Stimulated activated CD4-positive, alpha-beta T cell treated with anti-CD3 and anti-CD28 coated beads, Interleukin-15, amount 100 ng/mL, for 48 hours (primary cell): ENCODE measurements at regions not wholly inside any gene's neighbourhood (a gene's known extent, or its start where the extent isn't known, plus 50 kb on each side); places are given as distances from the start of the nearest gene placed in this dataset.
"Not testable (repeated sequence)": the region's sequence is repeated elsewhere in the genome, so short reads cannot be mapped to it uniquely, and the experiment has no call there.

Experiments
- DNase-seq, 2 donors: peaks; one replicate each; pipeline ENCODE4 v3.0.0-alpha.2; 2020; ENCODE audit warnings: low read depth in 2 of 2

DNA sequence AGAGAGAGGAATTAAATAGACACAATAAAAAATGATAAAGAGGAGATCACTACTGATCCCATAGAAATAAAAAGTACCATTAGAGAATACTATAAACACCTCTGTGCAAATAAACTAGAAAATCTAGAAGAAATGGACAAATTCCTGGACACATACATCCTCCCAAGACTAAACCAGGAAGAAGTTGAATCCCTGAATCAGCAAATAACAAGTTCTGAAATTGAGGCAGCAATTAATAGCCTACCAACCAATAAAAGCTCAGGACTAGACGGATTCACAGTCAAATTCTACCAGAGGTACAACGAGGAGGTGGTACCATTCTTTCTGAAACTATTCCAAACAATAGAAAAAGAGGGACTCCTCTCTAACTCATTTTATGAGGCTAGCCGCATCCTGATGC, 862.7 kb upstream of the NRXN1 start:
- not testable (repeated sequence) for DNase-seq

DNA sequence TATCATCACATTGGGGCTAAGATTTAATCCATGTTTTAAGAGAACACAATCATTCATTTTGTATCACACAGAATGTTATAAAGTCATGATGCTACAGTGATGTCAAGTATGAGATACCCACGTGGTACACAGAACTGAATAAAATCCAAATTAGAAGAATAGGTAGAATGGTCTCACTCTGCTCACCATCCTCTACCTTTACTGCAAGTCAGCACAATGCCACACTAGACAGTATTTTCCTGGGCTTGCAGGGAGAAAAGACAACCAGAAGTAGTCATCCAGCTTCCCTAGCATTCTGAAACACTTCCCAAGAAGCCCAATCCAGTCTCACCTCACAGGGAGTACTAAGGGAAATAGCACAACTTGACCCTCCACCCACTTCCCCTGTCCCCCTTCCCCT, 856.2 kb upstream of the NRXN1 start:
- no peak for DNase-seq

DNA sequence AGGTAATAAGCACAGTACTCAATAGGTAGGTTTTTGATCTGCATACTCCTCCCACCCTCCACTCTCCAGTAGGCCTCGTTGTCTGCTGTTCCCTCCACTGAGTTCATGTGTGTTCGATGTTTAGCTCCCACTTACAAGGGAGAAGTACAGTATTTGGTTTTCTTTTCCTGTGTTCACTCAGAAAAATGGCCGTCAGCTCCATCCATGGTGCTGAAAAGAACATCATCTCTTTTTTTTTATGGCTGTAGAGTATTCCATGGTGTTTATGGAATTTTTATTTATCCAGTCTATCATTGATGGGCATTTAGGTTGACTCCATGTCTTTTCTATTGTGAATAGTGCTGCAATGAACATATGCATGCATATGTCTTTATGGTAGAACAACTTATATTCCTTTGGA, 849.7 kb upstream of the NRXN1 start:
- DNase-seq: no peak

DNA sequence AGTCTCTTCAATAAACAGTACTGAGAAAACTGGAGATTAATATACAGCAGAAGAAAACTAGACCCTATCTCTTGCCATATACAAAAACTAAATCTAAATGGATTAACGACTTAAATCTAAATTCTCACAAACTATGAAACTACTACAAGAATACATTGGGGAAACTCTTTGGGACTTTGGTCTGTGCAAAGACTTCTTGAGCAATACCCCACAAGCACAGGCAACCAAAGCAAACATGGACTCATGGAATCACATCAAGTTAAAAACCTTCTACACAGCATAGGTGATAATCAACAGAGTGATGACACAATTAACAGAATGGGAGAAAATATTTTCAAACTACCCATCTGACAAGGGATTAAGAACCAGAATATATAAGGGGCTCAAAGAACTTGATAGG, 848.2 kb upstream of the NRXN1 start:
- DNase-seq: no peak

DNA sequence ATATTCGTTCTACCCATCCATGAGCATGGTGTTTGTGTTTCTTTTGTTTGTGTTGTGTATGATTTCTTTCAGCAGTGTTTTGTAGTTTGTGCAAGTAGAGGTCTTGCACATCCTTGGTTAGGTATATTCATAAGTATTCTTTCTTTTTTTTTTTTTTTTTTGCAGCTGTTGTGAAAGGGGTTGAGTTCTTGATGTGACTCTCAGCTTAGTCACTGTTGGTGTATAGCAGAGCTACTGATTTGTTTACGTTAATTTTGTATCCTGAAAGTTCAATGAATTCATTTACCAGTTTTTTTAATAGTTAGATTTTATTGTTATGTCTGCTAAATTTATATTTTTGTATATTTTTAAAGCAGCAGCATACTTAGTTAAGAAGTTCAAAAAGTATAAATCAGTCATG, 834.4 kb upstream of the NRXN1 start:
- DNase-seq: no peak

DNA sequence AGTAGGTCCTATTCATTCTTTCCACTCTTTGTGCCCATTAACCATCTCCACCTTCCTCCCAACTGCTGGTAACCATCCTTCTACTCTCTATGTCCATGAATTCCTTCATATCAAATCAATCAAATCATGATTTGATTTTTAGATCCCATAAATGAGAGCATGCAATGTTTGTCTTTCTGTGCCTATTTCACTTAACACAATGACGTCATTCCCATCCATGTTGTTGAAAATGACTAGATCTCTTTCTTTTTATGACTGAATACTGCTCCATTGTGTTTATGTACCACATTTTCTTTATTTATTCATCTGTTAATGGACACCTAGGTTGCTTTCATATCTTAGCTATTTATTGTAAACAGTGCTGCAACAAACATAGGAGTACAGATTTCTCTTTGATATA, 827.3 kb upstream of the NRXN1 start:
- no peak for DNase-seq

DNA sequence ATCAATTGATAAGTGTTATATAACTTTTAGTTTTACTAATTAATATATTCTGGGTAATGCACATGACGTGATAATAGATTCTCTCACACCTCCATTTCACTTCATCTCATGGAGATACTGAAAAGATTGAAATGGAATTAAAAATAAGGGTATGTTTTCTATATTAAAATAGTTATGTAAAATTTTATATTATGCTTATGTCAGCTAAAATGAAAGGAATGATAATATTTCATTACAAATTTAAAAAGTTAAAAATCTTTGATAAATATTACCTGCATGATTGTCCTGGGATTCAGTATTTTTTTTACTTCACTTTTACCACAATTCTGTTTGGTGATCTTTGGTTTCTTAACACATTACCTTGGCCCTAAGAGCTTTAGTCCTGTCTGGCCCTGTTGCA, 823.8 kb upstream of the NRXN1 start:
- DNase-seq: no peak

DNA sequence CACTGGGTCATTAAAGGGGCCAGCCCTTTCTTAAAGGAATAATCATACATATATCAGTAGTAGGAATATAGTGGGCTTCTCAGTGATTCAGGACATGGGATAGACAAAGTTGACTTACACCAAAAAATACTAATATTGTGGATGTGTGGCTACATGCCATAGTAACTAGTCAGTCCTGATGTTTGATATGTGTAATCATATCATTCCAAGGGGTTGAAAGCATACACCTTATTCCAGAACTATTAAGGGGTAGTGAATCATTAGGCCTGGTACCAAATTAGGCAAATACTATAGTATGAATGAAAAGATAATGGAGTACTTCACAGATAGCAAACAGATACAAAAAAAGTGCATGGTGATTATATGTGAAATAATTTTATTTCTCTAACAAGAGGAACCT, 814.9 kb upstream of the NRXN1 start:
- DNase-seq: no peak

DNA sequence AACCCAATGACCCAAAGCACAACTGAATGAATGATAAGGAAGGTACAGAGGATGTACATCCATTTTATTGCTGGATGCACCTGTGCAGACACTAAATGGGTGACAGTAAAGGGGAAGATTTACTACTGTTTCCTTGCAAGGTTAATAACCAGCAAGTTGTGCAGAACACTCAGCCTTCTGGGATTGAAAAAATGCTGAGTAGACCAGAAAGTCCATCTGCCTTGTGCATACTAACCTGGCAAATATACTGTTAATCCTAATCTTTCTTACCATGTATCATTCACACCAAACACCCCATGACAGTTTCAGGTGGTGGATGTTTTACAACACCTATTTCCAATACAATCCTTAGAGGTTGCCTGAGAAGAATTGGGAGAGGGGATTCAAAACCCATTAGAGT, 814.1 kb upstream of the NRXN1 start:
- no peak for DNase-seq

DNA sequence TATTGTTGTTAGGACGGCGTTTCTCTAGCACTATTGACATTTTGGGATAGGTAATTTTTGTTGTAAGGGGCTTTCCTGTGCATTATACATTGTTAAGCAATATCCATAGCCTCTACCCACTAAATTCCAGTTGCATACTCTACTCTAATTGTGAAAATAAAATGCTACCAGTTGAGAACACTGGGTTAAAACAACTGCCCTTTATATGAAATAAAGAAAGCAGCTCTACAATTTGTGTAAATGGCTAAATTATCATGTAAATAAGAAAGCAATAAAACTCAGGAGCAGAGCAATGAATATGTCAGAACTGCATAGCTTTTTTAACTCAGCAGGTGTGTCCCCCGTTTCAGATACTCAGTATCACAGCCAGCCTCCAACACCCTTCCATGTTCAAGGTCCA, 812.7 kb upstream of the NRXN1 start:
- DNase-seq: no peak

DNA sequence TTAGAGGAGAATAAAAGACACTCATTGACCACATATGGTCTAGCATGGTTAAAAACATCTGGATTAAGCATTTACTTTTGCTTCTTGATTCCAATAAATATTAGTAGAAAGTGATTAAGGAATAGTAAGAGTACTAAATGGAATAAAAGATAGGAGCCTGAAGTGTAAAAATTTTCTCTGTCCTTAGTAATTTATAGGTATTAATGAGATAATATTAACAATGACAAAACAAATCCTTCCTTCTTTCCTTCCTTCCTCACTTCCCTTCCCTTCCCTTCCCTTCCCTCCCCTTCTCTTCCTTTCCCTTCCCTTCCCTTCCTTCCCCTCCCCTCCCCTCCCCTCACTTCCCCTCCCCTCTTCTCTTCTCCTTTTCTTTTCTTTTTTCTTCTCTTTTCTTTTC, 797.5 kb upstream of the NRXN1 start:
- DNase-seq: no peak

DNA sequence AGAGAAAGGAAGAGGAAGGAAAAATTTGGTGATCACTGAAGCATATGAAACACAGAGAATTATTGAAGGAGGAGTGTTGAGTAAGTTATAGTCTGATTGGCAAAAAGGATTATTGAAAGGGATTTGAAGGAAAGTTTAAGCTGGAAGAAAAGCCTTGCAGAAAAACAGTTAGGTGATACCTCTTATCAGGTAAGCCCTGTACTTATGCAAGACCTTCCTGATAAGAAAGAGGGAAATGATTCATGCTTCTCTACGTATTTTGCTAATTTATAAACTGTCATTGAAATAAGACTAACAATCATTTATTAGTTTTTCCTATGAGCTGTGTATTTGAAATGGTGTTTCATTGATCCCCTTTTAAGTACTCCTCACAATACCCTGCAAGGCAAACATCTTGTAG, 793.9 kb upstream of the NRXN1 start:
- no peak for DNase-seq

DNA sequence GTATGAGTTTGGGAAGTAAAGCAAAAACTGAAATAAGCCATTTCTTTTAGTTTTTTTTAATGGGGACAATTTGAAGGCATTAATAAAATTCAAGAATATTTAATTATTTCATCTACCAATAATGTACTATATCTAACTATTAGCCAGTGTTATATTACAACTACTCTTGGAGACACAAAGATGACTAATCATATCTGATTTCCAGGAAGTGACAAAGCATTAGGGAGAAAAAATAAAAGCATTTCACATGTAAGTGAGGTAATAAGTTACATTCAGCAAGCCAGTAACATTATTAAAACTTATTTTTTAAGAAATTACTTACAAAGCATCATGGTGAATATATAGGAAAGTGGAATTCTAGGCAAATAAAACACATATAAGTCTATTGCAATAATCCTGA, 781.3 kb upstream of the NRXN1 start:
- no peak for DNase-seq

DNA sequence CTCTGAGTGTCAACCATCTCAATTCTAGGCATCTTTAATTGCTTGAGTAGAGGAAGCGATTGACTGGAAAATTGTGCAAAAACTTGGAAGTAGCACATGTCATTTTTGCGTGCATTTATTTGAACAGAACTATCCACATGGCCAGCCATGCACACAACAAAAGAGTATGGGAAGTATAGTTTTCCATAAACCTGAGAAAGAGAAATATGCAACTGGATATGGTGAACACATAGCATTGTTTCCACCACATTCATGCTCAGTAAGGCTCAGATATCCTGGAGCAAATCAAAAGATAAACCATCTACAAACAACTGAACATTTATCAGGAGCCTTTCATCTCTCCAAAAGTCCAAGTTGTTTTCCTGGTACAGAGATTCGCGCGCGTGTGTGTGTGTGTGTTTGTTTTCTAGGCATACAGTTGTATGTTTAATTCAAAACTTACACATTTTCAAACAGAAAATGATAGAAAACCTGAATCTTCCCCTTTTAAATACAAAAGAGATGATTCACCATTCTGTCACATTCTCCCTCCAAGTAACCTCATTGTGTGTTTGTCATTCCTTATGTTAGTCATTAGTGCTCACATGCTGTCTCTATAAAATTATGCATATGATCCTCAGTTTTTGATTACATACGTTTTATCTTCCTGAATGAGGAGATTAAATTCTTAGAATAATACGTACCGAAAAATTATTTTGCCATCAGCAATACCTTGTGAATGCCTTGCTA, 780.4 kb upstream of the NRXN1 start:
- DNase-seq: no peak

DNA sequence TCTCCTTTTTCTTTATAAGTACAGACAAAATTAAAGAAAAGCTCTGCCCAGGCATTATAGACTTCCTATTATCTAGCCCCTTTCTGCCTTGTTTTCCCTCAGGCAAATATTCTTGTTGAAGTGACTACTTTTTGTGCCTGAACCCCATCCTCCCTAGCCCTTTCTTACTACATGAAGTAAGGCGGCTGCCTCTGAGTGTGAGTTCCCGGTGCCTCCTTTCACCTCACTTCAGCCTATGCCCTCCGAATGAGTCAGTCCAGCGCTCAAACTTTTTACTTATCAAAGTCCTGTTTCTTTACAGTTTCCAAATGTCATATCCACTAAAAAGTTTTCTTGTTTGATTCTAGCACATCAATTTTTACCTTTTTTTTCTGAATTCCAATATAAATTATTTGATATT, 778.3 kb upstream of the NRXN1 start:
- no peak for DNase-seq

DNA sequence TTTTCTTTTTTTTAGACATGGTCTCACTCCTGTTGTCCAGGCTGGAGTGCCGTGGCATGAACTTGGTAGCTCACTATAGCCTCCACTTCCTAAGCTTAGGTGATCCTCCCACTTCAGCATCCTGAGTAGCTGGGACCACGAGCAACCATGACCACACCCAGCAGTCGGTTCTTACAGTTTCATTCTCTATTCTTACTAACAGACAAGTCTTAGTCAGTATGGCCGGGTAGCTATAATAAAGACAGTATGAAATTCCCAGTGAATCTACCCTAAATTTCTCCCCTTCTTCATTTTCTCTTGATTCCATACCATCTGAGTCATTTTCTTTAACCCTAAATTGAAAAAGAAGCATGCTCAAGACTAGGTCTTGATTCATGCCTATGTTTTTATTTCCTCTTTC, 775.3 kb upstream of the NRXN1 start:
- no peak for DNase-seq

DNA sequence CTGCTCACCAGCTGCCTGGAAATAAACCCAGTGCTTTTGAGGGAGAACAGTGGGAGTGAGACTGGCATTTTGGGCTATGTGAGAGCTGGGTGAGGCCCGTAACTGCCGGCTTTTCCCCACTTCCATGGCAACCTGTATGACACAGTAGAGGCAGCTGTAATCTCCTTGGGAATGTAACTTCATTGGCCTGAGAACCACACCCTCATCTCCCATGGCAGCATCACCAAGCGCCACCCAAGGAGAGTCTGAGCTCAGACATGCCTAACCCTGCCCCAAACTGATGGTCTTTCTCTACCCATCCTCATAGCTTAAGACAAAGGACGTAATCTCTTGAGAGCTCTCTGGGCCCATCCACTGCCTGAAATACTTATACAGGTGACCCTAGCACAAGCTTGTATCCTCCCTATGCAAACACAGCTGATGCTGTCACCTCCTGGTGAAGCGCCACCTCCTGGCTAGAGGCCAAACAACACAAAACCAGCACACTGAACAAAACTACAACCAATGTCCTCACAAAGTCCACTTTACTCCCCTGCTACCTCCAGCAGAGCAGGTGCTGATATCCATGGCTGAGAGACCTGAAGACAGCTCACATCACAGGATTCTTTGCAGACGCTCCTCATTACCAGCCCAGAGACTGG, 763.4 kb upstream of the NRXN1 start:
- no peak for DNase-seq

DNA sequence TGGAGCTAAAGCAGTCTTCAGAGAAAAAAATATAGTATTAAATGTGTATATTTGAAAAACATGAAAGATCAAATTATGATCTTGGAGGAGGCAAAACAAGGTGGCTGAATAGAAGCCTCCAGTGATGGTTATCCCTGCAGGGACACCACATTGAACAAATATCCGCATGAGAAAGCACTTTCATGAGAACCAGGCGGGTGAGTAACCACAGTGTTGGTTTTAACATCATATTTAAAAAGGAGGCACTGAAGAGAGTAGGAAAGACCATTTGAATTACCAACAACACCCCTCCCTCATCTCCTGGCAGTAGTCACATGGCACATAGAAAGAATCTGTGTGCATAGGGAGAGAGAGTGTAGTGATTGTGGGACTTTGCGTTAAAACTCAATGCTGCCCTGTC, 759.6 kb upstream of the NRXN1 start:
- no peak for DNase-seq

DNA sequence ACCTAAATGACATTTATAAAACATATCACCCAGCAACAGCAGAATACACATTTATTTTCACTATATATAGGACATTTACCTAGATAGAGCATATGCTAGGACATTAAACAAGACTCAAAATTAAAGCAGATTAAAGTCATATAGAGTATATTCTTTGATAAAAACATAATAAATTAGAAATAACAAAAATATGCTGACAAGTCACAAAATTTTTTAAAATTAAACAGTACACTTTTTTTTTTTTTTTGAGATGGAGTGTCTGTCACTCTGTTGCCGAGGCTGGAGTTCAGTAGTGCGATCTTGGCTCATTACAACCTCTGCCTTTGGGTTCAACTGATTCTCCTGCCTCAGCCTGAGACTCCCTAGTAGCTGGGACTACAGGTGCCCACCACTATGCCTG, 758.9 kb upstream of the NRXN1 start:
- no peak for DNase-seq

DNA sequence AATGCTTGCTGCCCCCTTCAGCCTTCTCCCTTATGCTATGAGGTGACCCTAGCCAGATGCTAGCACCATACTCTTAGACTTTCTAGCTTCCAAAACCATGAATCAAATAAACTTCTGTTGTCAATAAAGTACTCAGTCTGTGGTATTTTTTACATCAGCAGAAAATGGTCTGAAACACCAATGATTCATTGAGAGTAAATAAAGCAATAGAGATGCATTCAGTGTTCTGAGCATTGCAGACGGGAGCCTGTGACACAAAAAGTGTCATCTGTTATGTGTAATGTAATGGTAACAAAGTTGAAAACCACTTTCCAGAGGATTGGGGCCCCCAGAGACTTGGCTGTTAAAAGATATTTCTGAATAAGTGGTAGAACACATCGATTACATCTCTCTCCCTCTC, 758.0 kb upstream of the NRXN1 start:
- DNase-seq: no peak

DNA sequence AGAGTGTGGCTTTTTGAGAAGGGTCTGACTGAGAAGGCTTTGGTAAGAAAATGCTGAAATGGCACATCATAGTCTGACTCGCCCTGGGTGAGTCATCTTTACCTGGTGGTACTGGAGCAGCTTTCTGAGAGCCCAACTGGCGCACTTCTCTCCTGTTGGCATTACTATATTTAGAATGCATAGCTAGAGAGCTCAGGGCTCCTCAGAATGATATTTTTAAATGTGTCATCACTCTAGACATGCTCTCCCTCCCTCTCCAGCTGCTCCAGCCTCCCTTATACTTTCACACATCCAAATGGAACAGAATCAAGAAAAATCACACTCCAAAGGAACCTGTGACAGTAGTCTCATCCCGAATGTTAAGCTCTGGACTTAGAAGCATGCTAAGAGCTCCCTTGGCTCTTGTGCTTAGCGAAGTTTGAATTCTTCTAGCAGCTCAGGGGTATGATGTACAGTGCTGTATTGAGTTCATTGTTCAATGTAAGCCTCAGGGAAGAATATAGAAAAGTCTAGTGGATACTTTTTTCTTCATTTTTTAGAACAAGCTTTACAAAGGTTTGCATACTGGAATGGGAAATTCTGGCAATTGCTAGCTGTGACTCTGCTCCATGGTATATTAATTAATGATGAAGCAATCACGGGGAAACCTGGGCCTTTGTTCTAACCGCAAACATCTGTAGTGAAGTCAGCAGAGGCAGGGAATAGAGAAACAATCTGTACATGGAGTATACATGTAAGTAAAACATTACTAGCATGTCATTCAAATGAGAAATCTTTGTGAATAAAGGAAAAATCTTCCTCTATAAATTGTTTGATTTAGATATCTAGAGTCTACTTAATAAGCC, 751.2 kb upstream of the NRXN1 start:
- no peak for DNase-seq

DNA sequence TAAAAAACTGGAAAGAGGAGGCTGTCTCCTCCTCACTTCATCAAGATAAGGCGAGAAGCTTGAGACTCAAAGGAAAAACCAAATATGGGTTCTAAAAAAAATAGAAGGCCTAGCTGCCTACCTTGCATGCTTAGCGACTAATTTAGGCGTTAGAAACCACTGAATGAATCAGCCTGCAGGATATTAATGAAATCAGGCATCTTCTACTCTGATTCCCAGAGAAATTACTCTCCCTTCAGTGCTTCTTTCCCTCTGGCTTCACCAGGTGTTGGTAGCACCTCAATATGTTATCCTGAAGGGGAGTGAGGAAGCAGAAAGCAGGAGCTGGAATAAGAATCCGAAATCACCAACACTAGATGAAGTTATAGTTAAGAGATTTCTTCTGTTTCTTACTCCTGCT, 749.8 kb upstream of the NRXN1 start:
- DNase-seq: no peak

DNA sequence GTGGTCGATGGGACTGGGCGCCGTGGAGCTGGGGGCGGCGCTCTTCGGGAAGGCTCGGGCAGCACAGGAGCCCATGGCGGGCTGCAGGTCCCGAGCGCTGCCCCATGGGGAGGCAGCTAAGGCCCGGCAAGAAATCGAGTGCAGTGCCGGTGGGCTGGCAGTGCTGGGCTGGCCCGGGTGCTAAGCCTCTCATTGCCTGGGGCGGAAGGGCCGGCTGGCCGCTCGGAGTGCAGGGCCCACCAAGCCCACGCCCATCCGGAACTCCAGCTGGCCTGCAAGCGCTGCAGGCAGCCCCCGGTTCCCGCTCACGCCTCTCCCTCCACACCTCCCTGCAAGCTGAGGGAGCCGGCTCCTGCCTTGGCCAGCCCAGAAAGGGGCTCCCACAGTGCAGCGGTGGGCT, 748.4 kb upstream of the NRXN1 start:
- no peak for DNase-seq
